DND-41 (cell line): ENCODE measurements at regions not wholly inside any gene's neighbourhood (a gene's known extent, or its start where the extent isn't known, plus 50 kb on each side); places are given as distances from the start of the nearest gene placed in this dataset.

Source experiments
- ATAC-seq: fragments of 200-7000 bp; cut with Tn5 transposase; 3 replicates; pipeline ENCODE4 v1.9.1; 2021; ENCODE audit warnings: low read depth; ENCODE audit not compliant: insufficient read depth
- DNase-seq: peaks from one replicate; pipeline ENCODE4 v3.0.0-alpha.2; 2020
- H2AFZ ChIP-seq: 2 replicates; pipeline ENCODE4 v1.6.0; 2012; ENCODE audit warnings: low read depth, low read length
- H3K27ac ChIP-seq: 2 replicates; pipeline ENCODE4 v1.5.1; 2012; ENCODE audit warnings: low read length, inconsistent platforms
- H3K27me3 ChIP-seq: fragments of 200-600 bp; sonication (generic); 2 replicates; pipeline ENCODE4 v1.6.0; 2012; ENCODE audit warnings: low read length, mild to moderate bottlenecking, inconsistent platforms; ENCODE audit not compliant: insufficient read depth, poor library complexity
- H3K36me3 ChIP-seq: 2 replicates; pipeline ENCODE4 v1.5.1; 2012; ENCODE audit warnings: low read length, inconsistent platforms; ENCODE audit not compliant: insufficient read depth
- H3K4me1 ChIP-seq: 2 replicates; pipeline ENCODE4 v1.5.1; 2012; ENCODE audit warnings: mild to moderate bottlenecking, low read length; ENCODE audit not compliant: insufficient read depth
- H3K4me2 ChIP-seq: 2 replicates; pipeline ENCODE4 v1.6.0; 2012; ENCODE audit warnings: mild to moderate bottlenecking, moderate library complexity, low read length, inconsistent platforms; ENCODE audit not compliant: insufficient read depth
- H3K4me3 ChIP-seq, 2 experiments: fragments of 200-600 bp in 1 of 2; shearing (Covaris generic) in 1 of 2; 2 replicates each; pipeline ENCODE4 v1.5.1; 2012 to 2016; ENCODE audit warnings: inconsistent platforms in 2 of 2, low read length in 2 of 2, mild to moderate bottlenecking in 2 of 2, low read depth in 1 of 2, moderate library complexity in 1 of 2
- H3K79me2 ChIP-seq: 2 replicates; pipeline ENCODE4 v1.6.0; 2012; ENCODE audit warnings: low read length, inconsistent platforms; ENCODE audit not compliant: insufficient read depth
- H3K9ac ChIP-seq: 2 replicates; pipeline ENCODE4 v1.6.0; 2012; ENCODE audit warnings: low read depth, mild to moderate bottlenecking, inconsistent platforms, low read length, moderate library complexity
- H3K9me3 ChIP-seq: 2 replicates; pipeline ENCODE4 v1.5.1; 2012; ENCODE audit warnings: low read length, moderate library complexity, mild to moderate bottlenecking, inconsistent platforms; ENCODE audit not compliant: insufficient read depth, severe bottlenecking
- H4K20me1 ChIP-seq: 2 replicates; pipeline ENCODE4 v1.6.0; 2012; ENCODE audit warnings: low read length; ENCODE audit not compliant: insufficient read depth
- EZH2 ChIP-seq: IDR thresholded peaks from 3 replicates; pipeline ENCODE4 v1.6.1; 2012; ENCODE audit warnings: borderline replicate concordance, low read depth, mild to moderate bottlenecking, moderate library complexity, low read length, inconsistent platforms; ENCODE audit not compliant: severe bottlenecking
- TF ChIP-seq, protein P1 (sequence below): IDR thresholded peaks from 2 replicates; pipeline ENCODE4 v1.5.1; 2012; ENCODE audit warnings: borderline replicate concordance, low read length, moderate library complexity, mild to moderate bottlenecking; ENCODE audit not compliant: poor library complexity, severe bottlenecking; ENCODE audit errors: extremely low read depth

DNA sequence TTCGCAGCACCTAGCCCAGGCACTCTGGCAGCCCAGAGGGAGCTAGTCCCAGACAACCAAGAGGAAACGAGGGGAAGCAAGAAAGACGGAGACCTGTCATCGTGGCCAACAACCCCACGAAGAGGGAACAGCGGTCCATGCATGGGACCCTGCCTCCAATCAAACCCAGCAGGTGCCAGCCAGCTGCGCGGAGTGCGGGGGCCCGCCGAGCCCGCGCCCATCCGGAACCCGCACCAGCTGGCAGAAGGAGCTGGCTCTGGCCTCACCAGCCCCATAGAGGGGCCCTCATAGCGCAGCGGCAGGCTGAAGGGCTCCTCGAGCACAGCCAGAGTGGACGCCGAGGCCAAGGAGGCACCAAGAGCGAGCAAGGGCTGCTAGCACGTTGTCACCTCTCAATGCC is 332.4 kb upstream of the MAGEB18 start:
- H3K9ac ChIP-seq: no peak overlapping the region
- no peak overlapping the region for H3K4me2 ChIP-seq
- ATAC-seq: no peak
- H4K20me1 ChIP-seq: no peaks in the 10 kb centered on the region
- H3K27me3 ChIP-seq: no peaks in the 10 kb centered on the region
- H2AFZ ChIP-seq: no peak overlapping the region
- no peaks in the 10 kb centered on the region for H3K36me3 ChIP-seq
- H3K4me3 ChIP-seq: no peak overlapping the region
- no peaks in the 10 kb centered on the region for H3K9me3 ChIP-seq
- no peak for DNase-seq
- no peaks in the 10 kb centered on the region for H3K79me2 ChIP-seq
- no peak for TF ChIP-seq EZH2
- TF ChIP-seq, protein P1, sequence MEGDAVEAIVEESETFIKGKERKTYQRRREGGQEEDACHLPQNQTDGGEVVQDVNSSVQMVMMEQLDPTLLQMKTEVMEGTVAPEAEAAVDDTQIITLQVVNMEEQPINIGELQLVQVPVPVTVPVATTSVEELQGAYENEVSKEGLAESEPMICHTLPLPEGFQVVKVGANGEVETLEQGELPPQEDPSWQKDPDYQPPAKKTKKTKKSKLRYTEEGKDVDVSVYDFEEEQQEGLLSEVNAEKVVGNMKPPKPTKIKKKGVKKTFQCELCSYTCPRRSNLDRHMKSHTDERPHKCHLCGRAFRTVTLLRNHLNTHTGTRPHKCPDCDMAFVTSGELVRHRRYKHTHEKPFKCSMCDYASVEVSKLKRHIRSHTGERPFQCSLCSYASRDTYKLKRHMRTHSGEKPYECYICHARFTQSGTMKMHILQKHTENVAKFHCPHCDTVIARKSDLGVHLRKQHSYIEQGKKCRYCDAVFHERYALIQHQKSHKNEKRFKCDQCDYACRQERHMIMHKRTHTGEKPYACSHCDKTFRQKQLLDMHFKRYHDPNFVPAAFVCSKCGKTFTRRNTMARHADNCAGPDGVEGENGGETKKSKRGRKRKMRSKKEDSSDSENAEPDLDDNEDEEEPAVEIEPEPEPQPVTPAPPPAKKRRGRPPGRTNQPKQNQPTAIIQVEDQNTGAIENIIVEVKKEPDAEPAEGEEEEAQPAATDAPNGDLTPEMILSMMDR: no peak
- no peak overlapping the region for H3K27ac ChIP-seq
- no peaks in the 10 kb centered on the region for H3K4me1 ChIP-seq

- no peaks in the 10 kb centered on the region for H3K27me3 ChIP-seq
- no peaks in the 10 kb centered on the region for H3K79me2 ChIP-seq
- ATAC-seq (no peak), DNase-seq (no peak)
- H3K9me3 ChIP-seq: no peaks in the 10 kb centered on the region
- TF ChIP-seq EZH2: no peak
- TF ChIP-seq, protein P1: no peak
- H3K27ac ChIP-seq: no peak overlapping the region
- H3K4me1 ChIP-seq: no peaks in the 10 kb centered on the region
- no peak overlapping the region for H3K4me2 ChIP-seq
- H3K36me3 ChIP-seq: no peaks in the 10 kb centered on the region
- H3K4me3 ChIP-seq: no peak overlapping the region
- H3K9ac ChIP-seq: no peak overlapping the region
- no peaks in the 10 kb centered on the region for H4K20me1 ChIP-seq
- H2AFZ ChIP-seq: no peak overlapping the region
Measured at GRCh38 chrX:25807022-25807421, 331.1 kb upstream of the MAGEB18 start.

DNA sequence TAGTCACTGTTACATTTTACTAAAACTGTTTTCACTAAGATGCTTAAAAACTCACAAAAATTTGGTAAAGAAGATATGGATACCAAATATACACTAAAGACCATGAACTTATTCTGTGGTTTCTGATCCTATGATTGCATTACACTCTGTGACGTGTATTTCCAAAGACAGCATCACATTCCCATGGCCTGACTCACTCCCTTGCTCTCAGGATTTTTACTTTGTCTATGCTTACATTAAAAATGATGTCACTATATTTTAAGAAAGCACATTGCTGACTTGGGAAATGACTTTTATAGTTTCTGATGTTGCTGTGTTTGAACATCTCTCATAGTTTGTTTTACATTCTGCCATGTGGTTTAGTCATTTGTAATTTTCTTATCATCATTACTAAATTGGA is 327.9 kb upstream of the MAGEB18 start:
- Histone ChIP-seq H3K4me2 (no peak overlapping the region), H3K27ac (no peak overlapping the region), H3K9me3 (no peaks in the 10 kb centered on the region), H3K79me2 (no peaks in the 10 kb centered on the region), H3K4me1 (no peaks in the 10 kb centered on the region), H3K9ac (no peak overlapping the region), H2AFZ (no peak overlapping the region), H3K36me3 (no peaks in the 10 kb centered on the region), H4K20me1 (no peaks in the 10 kb centered on the region), H3K27me3 (no peaks in the 10 kb centered on the region), H3K4me3 (no peak overlapping the region)
- no peak for ATAC-seq
- no peak for DNase-seq
- no peak for TF ChIP-seq EZH2
- TF ChIP-seq, protein P1: no peak

DNA sequence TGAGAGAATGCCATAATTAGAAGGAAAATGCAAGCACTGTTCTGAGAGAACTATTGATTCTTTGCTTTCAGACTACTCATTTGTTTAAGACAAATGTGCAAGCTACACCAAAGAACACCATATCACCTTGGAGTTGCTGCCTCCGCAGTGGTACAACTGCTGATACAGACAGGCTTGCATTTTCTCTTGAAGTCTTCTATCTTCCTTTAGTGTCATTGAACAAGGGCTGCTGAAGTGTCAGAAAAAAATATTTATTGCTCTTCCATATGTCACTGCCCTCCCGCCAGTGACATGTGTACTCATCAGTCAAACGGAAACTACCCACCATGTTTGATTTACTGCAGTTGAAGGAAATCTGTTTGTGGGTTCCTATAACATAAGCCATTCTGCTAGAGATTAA is 318.3 kb upstream of the MAGEB18 start:
- H3K4me3 ChIP-seq: no peak overlapping the region
- no peaks in the 10 kb centered on the region for H3K27me3 ChIP-seq
- no peaks in the 10 kb centered on the region for H3K79me2 ChIP-seq
- no peak overlapping the region for H3K9ac ChIP-seq
- TF ChIP-seq, protein P1: no peak
- no peak for TF ChIP-seq EZH2
- ATAC-seq (no peak), DNase-seq (no peak)
- H2AFZ ChIP-seq: no peak overlapping the region
- H3K4me2 ChIP-seq: no peak overlapping the region
- H3K27ac ChIP-seq: no peak overlapping the region
- H3K9me3 ChIP-seq: no peaks in the 10 kb centered on the region
- H4K20me1 ChIP-seq: no peaks in the 10 kb centered on the region
- no peaks in the 10 kb centered on the region for H3K4me1 ChIP-seq
- no peaks in the 10 kb centered on the region for H3K36me3 ChIP-seq
